HepG2 (cell line): ENCODE measurements at regions not wholly inside any gene's neighbourhood (a gene's known extent, or its start where the extent isn't known, plus 50 kb on each side); places are given as distances from the start of the nearest gene placed in this dataset.

Source experiments
- ATAC-seq: fragments of 200-7000 bp; cut with Tn5 transposase; 3 replicates; pipeline ENCODE4 v1.9.1; 2020; ENCODE audit warnings: mild to moderate bottlenecking, moderate library complexity
- BruUV-seq: library from RNA; stranded (reverse); fragments of 400-500 nt; replicated peaks from 2 replicates; lab custom pipeline; 2021; lab: Mats Ljungman, UMichigan
- CTCF ChIA-PET: fragments of 300-600 bp; formaldehyde crosslinking; extraction: SDS; loops from one replicate; lab custom pipeline; 2021; ENCODE audit warnings: low total read pairs, inconsistent platforms, low intra/inter-chr PET ratio; lab: Yijun Ruan, JAX
- POLR2A ChIA-PET: fragments of 350-600 bp; sonication (Branson Sonifier 250); formaldehyde crosslinking; loops from one replicate; lab custom pipeline; 2020; ENCODE audit warnings: antibody characterized with exemption, inconsistent platforms; lab: Yijun Ruan, JAX
- DNase-seq: peaks from one replicate; pipeline ENCODE4 v3.0.0-alpha.2; 2015; ENCODE audit warnings: low spot score
- FAIRE-seq: peaks from 3 replicates; lab custom pipeline; 2011; peaks lifted over from hg19 to GRCh38; lab: Jason Lieb, UNC
- H2AFZ ChIP-seq: one replicate; pipeline ENCODE4 v1.6.1; 2011; ENCODE audit warnings: low read length, inconsistent platforms
- H3K27ac ChIP-seq: fragments of 300-600 bp; 3 replicates; pipeline ENCODE4 v1.8.0; 2011; ENCODE audit warnings: mixed run types, mild to moderate bottlenecking, mixed read lengths, low read length, inconsistent platforms; ENCODE audit not compliant: insufficient read depth; ENCODE audit errors: extremely low read length
- H3K27me3 ChIP-seq, 2 experiments: fragments of 200-600 bp in 1 of 2; 2 replicates in 1 of 2; 3 replicates in 1 of 2; pipeline versions ENCODE4 v1.6.0 to v1.8.0; 2011; ENCODE audit warnings: low read length in 2 of 2, mild to moderate bottlenecking in 2 of 2, moderate library complexity in 2 of 2, inconsistent platforms in 1 of 2; ENCODE audit not compliant: insufficient read depth in 2 of 2, control insufficient read depth in 1 of 2
- H3K36me3 ChIP-seq, 2 experiments: fragments of 200-600 bp in 1 of 2; replicated peaks in 1 of 2; 2 replicates in 1 of 2; 3 replicates in 1 of 2; pipeline versions ENCODE4 v1.5.1 to v1.8.0; 2011; ENCODE audit warnings: low read length in 2 of 2, inconsistent platforms in 1 of 2; ENCODE audit not compliant: insufficient read depth in 2 of 2, control insufficient read depth in 1 of 2
- H3K4me1 ChIP-seq: 2 replicates; pipeline ENCODE4 v1.5.1; 2012; ENCODE audit warnings: low read length, inconsistent platforms; ENCODE audit not compliant: insufficient read depth
- H3K4me2 ChIP-seq: 2 replicates; pipeline ENCODE4 v1.6.0; 2011; ENCODE audit warnings: low read depth, low read length, inconsistent platforms
- H3K4me3 ChIP-seq, 3 experiments: fragments of 200-600 bp in 1 of 3; sonication (generic), shearing (Covaris generic) in 1 of 3; replicated peaks in 1 of 3; 2 replicates each; pipeline ENCODE4 v1.5.1; 2011 to 2016; ENCODE audit warnings: low read length in 3 of 3, inconsistent platforms in 2 of 3, low read depth in 2 of 3, mild to moderate bottlenecking in 2 of 3, control low read depth in 1 of 3, mixed read lengths in 1 of 3; ENCODE audit not compliant: insufficient read depth in 1 of 3
- H3K79me2 ChIP-seq: one replicate; pipeline ENCODE4 v1.6.1; 2011; ENCODE audit warnings: low read length, inconsistent platforms; ENCODE audit not compliant: insufficient read depth
- H3K9ac ChIP-seq: 2 replicates; pipeline ENCODE4 v1.6.0; 2011; ENCODE audit warnings: mild to moderate bottlenecking, low read depth, low read length, inconsistent platforms; ENCODE audit not compliant: insufficient read depth
- H3K9me3 ChIP-seq: 2 replicates; pipeline ENCODE4 v1.5.1; 2012; ENCODE audit warnings: mild to moderate bottlenecking, low read length
- H4K20me1 ChIP-seq: 2 replicates; pipeline ENCODE4 v1.6.0; 2011; ENCODE audit warnings: inconsistent platforms, mild to moderate bottlenecking, low read length, moderate library complexity; ENCODE audit not compliant: insufficient read depth
- ARID5B ChIP-seq: IDR thresholded peaks from 2 replicates; pipeline ENCODE4 v1.4.0; 2020; ENCODE audit warnings: mild to moderate bottlenecking, missing genetic modification reagents
- GATAD2A ChIP-seq: IDR thresholded peaks from 2 replicates; pipeline ENCODE4 v1.6.1; 2016
- GPBP1L1 ChIP-seq: sonication (generic); formaldehyde crosslinking; IDR thresholded peaks from 2 replicates; pipeline ENCODE4 v1.5.0; 2020; ENCODE audit warnings: mild to moderate bottlenecking, missing genetic modification reagents
- HDAC1 ChIP-seq: sonication (generic); formaldehyde crosslinking; IDR thresholded peaks from 2 replicates; pipeline ENCODE4 v1.5.1; 2020; ENCODE audit warnings: mild to moderate bottlenecking, missing genetic modification reagents
- HNRNPL ChIP-seq: fragments of 200-400 bp; formaldehyde crosslinking; IDR thresholded peaks from 2 replicates; pipeline ENCODE4 v1.6.1; 2017; ENCODE audit warnings: mild to moderate bottlenecking, low read depth, low read length
- MLX ChIP-seq: IDR thresholded peaks from 2 replicates; pipeline ENCODE4 v1.6.1; 2016
- NKX3-1 ChIP-seq: sonication (generic); formaldehyde crosslinking; IDR thresholded peaks from 2 replicates; pipeline ENCODE4 v1.5.0; 2020; ENCODE audit warnings: missing genetic modification reagents
- ZBTB37 ChIP-seq: sonication (generic); formaldehyde crosslinking; IDR thresholded peaks from 2 replicates; pipeline ENCODE4 v1.4.0; 2020; ENCODE audit warnings: mild to moderate bottlenecking, missing genetic modification reagents
- ZFAT ChIP-seq: sonication (generic); formaldehyde crosslinking; conservative IDR thresholded peaks from 2 replicates; pipeline ENCODE4 v1.8.1; 2023; ENCODE audit warnings: missing genetic modification reagents, inconsistent platforms
- ZNF484 ChIP-seq: sonication (generic); formaldehyde crosslinking; IDR thresholded peaks from 2 replicates; pipeline ENCODE4 v1.5.1; 2020; ENCODE audit warnings: mild to moderate bottlenecking, low read depth, missing genetic modification reagents, borderline replicate concordance
- WGBS: methylation state at CpG from one replicate; pipeline ENCODE4 v1.1.6; 2017; ENCODE audit warnings: low lambda C conversion rate; 5-methylcytosine and 5-hydroxymethylcytosine counted together
- in situ Hi-C: cut with HindIII; loops from 2 replicates; pipeline ENCODE4 v1.10.0; 2017; ENCODE audit warnings: low pct_unique_long_range_greater_than_20kb; ENCODE audit not compliant: extremely low pct_ligation_motif_present
- intact Hi-C: fragments of 100-400 bp; cut with micrococcal nuclease; formaldehyde crosslinking; loops from one replicate; pipeline ENCODE4 v1.10.0; 2022; ENCODE audit not compliant: unreplicated experiment

- BruUV-seq: no TSS peak
Observed at GRCh38 chr2:154941379-154941778, 242.9 kb downstream of the KCNJ3 start.

GRCh38 chr2:154934213-154934612 lies 235.7 kb downstream of the KCNJ3 start:
- no peak for FAIRE-seq
- H2AFZ ChIP-seq: no peak overlapping the region
- H3K4me3 ChIP-seq: no peak overlapping the region
- CTCF ChIA-PET: no interaction called here
- no peaks in the 10 kb centered on the region for H3K79me2 ChIP-seq
- ATAC-seq: no peak
- in situ Hi-C loops: no loop called here
- BruUV-seq: no TSS peak
- no peak overlapping the region for H3K27ac ChIP-seq
- H3K4me1 ChIP-seq: no peaks in the 10 kb centered on the region
- no peaks in the 10 kb centered on the region for H4K20me1 ChIP-seq
- no peak overlapping the region for H3K9ac ChIP-seq
- intact Hi-C loops: no loop called here
- no peaks in the 10 kb centered on the region for H3K27me3 ChIP-seq
- no peak overlapping the region for H3K4me2 ChIP-seq
- 0 out of 2 replicates have a peak, but pooled peaks cover 4% of the 10 kb centered on the region for H3K9me3 ChIP-seq
- POLR2A ChIA-PET: no interaction called here
- H3K36me3 ChIP-seq: no peaks in the 10 kb centered on the region
- no peak for DNase-seq
- 0% methylated on average over 1 of the region's 1 CpG for WGBS
- TF ChIP-seq ARID5B (CRISPR knock-in tag) (no peak), ZFAT (no peak), HNRNPL (no peak), NKX3-1 (no peak), GPBP1L1 (CRISPR knock-in tag) (no peak), ZNF484 (no peak), HDAC1 (CRISPR knock-in tag) (no peak)

More at GRCh38 chr2:154941379-154941778, 242.9 kb downstream of the KCNJ3 start:
- TF ChIP-seq GATAD2A (CRISPR knock-in tag) (no peak), ZBTB37 (CRISPR knock-in tag) (no peak), MLX (CRISPR knock-in tag) (no peak)
- in situ Hi-C loops: no loop called here
- H4K20me1 ChIP-seq: no peaks in the 10 kb centered on the region
- H3K79me2 ChIP-seq: no peaks in the 10 kb centered on the region
- ChIA-PET POLR2A (no interaction called here), CTCF (no interaction called here)
- H2AFZ ChIP-seq: no peak overlapping the region
- DNase-seq (no peak), ATAC-seq (no peak), FAIRE-seq (no peak)
- H3K27ac ChIP-seq: no peak overlapping the region
- H3K4me3 ChIP-seq: no peak overlapping the region
- no peak overlapping the region for H3K4me2 ChIP-seq
- H3K4me1 ChIP-seq: no peaks in the 10 kb centered on the region
- no peaks in the 10 kb centered on the region for H3K36me3 ChIP-seq
- H3K27me3 ChIP-seq: no peaks in the 10 kb centered on the region
- H3K9ac ChIP-seq: no peak overlapping the region
- intact Hi-C loops: no loop called here
- H3K9me3 ChIP-seq: no peaks in the 10 kb centered on the region
